Inflammatory macrophage (primary cell): ENCODE measurements at regions not wholly inside any gene's neighbourhood (a gene's known extent, or its start where the extent isn't known, plus 50 kb on each side); places are given as distances from the start of the nearest gene placed in this dataset.
"Not testable (repeated sequence)": the region's sequence is repeated elsewhere in the genome, so short reads cannot be mapped to it uniquely, and the experiment has no call there.

ENCODE experiments used
- DNase-seq, 2 donors: peaks; one replicate each; pipeline ENCODE4 v3.0.0-alpha.2; 2020 to 2022

- DNase-seq: no peak
These were observed 52.0 kb upstream of the LRIG1 start for GRCh38 chr3:66552846-66553245.

- DNase-seq: no peak
These were observed 52.8 kb upstream of the LRIG1 start for GRCh38 chr3:66553441-66554113.

- DNase-seq: no peak
These were observed 53.4 kb upstream of the LRIG1 start for GRCh38 chr3:66554178-66554577.

GRCh38 chr3:66555214-66555844 lies 54.5 kb upstream of the LRIG1 start:
- DNase-seq: no peak

- no peak for DNase-seq
These were observed 56.3 kb upstream of the LRIG1 start for GRCh38 chr3:66557170-66557569.

GRCh38 chr3:66559924-66560323 lies 59.1 kb upstream of the LRIG1 start:
- not testable (repeated sequence) for DNase-seq

- DNase-seq: no peak
These were observed 60.5 kb upstream of the LRIG1 start for GRCh38 chr3:66561367-66561766.

- DNase-seq: no peak
These were observed 64.5 kb upstream of the LRIG1 start for GRCh38 chr3:66565301-66565700.

GRCh38 chr3:66567077-66567476 lies 66.3 kb upstream of the LRIG1 start:
- no peak for DNase-seq

- DNase-seq: no peak
These were observed 71.4 kb upstream of the LRIG1 start for GRCh38 chr3:66572090-66572675.

GRCh38 chr3:66572938-66573710 lies 72.3 kb upstream of the LRIG1 start:
- no peak for DNase-seq

- DNase-seq: no peak
These were observed 73.3 kb upstream of the LRIG1 start for GRCh38 chr3:66574091-66574490.

GRCh38 chr3:66577426-66578203 lies 76.8 kb upstream of the LRIG1 start:
- no peak for DNase-seq

GRCh38 chr3:66581256-66581655 lies 80.4 kb upstream of the LRIG1 start:
- DNase-seq: no peak

GRCh38 chr3:66582721-66583423 lies 82.0 kb upstream of the LRIG1 start:
- DNase-seq: no peak

- DNase-seq: no peak
These were observed 82.7 kb upstream of the LRIG1 start for GRCh38 chr3:66583424-66584040.

- peak in 1 of 2 donors; percentile 12 for DNase-seq
These were observed 84.8 kb upstream of the LRIG1 start for GRCh38 chr3:66585520-66586095.

- DNase-seq: no peak
These were observed 86.0 kb upstream of the LRIG1 start for GRCh38 chr3:66586853-66587252.

GRCh38 chr3:66588340-66588847 lies 87.6 kb upstream of the LRIG1 start:
- no peak for DNase-seq

GRCh38 chr3:66592016-66592761 lies 91.4 kb upstream of the LRIG1 start:
- no peak for DNase-seq
